GM21529 (cell line): ENCODE measurements at regions not wholly inside any gene's neighbourhood (a gene's known extent, or its start where the extent isn't known, plus 50 kb on each side); places are given as distances from the start of the nearest gene placed in this dataset.
A peak's percentile ranks its signal among the peaks of the same experiment; 100 is the strongest.

ENCODE experiments used
- ATAC-seq: cut with Tn5 transposase; IDR thresholded peaks from one replicate; pipeline ENCODE4 v1.9.1; 2021; ENCODE audit not compliant: unreplicated experiment

GRCh38 chr5:6198531-6198930 is 179.8 kb downstream of the MED10 start:
- no peak for ATAC-seq

- ATAC-seq = no peak
Measured at GRCh38 chr5:6197427-6197826, 180.9 kb downstream of the MED10 start.

- no peak for ATAC-seq
Measured at GRCh38 chr5:6195711-6196358, 182.5 kb downstream of the MED10 start.

- ATAC-seq = peak; percentile 57
Measured at GRCh38 chr5:6194906-6195612, 183.3 kb downstream of the MED10 start.

- no peak for ATAC-seq
Measured at GRCh38 chr5:6194261-6194875, 184.0 kb downstream of the MED10 start.

DNA sequence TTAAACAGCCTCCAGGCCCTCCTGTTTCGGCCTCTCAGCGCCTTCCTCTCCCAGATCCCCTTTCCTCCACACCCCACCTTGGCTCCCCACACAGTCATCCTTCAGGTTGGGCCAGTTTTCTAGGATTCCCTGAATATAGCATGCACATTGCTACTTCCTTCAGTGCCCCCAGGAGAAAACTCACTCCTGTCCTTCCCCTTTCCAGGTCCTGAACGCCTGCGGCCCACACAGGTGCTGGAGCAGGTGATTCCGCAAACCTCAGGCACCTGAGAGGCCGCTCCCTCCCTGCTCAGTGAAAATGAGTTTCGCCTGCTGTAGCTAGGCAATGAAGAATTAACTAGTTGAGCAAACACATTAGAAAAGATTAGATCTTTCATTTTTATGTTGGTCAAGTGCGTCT is 185.0 kb downstream of the MED10 start:
- no peak for ATAC-seq

- no peak for ATAC-seq
Measured at GRCh38 chr5:6190838-6191237, 187.5 kb downstream of the MED10 start.

GRCh38 chr5:6188976-6189375 is 189.4 kb downstream of the MED10 start:
- ATAC-seq = no peak

DNA sequence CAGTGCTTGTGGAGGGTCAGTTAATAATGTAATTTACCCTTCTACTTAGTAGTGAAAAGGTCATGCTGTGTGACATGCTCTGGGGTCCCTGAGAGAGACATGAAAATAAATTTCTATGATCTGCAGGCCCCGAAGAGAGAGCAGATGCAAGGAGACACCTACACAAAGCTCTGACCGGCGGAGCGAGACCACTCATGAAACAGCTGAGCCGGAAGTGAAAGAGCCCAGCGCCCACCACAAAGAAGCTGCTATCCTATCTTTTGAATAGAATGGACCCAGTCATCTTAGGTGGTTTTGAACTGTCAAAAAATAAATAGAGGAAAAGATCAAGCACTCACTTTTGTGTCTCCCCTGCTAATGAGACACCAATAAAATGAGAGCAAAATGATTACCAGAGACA is 190.0 kb downstream of the MED10 start:
- ATAC-seq = peak; percentile 99

DNA sequence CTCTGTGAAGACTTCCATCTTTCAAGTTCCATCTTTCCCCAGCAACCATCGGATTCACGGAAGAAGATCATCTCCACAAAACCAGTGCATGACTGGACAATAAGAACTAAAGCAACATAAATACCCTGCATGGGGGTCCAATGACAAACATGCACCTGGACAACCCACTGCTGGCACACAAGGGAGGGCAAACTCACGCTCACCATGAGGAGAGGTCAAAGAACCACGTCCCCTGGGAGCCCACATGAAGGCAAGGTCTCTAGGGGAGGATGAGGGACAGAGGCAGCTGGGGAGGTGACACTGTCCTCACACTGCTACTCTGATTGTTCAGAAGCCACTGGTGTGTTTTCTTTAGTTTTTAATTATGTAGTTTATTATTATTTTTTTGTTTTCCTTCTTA is 190.8 kb downstream of the MED10 start:
- ATAC-seq = no peak

DNA sequence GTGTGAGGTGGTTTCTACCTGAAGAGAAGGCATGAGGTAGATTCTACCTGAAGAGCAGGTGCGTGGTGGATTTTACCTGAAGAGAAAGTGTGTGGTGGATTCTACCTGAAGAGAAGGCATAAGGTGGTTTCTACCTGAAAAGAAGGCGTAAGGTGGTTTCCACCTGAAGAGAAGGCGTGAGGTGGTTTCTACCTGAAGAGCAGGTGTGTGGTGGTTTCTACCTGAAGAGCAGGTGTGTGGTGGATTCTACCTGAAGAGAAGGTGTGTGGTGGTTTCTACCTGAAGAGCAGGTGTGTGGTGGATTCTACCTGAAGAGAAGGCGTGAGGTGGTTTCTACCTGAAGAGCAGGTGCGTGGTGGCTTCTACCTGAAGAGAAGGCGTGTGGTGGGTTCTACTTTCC is 192.8 kb downstream of the MED10 start:
- no peak for ATAC-seq

GRCh38 chr5:6184481-6184880 is 193.9 kb downstream of the MED10 start:
- ATAC-seq = no peak

DNA sequence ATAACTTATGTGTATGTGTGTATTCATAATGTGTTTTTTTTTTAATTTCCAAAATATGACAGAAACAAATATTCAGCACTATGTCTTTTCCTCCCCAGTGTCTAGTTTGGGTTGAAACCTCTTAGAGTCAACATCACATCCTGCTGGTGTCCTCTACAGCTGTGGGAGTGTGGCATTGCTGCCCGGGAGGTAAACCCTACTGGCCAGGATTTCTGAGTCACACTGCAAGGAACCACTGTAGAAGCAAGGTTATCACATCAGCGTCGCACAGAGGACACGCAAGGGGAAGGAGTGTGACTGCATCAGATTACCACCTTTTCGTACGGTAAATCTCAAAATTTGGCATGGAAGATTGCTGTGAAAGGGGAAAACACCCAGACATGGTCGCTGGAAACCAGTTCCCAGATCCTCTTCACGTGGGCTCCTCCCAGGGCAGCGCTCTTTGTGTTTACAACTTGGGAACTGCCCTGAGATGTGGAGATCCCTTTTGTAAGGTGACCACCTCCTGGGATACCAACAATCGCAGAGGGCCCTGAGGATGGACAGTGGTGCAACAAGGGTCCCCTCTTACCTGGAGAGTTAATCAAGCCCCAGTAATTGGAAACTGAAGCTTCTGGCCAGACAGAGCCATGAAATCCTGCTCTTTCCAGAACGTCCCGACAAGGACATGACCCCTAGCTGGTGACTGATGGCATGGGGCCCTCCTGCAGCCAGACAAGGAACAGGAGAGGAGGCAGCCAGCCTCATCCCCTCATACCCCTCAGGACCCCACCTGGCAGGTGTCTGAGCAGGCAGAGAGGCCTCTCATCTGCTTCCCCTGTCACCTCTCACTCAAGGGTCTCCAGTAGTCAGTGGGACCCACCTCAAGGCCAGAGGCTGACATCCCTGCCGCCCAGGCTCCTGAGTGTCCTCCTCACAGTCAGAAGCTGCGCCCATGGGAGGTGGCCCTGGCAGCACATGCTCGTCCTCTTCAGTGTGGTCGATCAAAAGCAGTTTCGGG is 194.7 kb downstream of the MED10 start:
- ATAC-seq = no peak

DNA sequence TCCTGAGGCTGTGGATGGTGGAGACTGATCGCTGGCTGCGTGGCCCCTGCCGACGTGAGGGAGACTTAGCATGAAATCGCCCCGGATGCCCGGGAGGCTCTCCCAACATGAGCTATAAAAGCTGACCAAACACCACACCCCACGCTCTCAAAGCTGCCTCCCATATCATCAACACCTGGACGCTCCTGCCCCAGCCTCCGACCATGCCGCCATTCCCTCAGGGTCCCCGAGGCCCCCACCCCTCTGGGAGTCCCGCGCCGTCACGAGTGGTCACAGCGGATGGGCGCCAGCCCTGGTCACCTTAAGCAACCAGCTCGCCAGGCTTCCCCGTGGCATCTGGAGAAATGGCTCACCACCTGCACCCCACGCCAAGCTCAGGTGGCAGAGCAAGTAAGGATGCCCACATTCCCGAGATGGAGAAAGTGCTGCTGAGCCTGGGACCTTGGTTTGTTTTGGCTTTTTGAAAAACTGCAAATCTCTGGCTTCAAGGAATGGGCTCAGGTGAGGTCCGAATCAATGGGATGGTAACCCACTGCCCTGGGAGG is 196.0 kb downstream of the MED10 start:
- ATAC-seq = no peak

DNA sequence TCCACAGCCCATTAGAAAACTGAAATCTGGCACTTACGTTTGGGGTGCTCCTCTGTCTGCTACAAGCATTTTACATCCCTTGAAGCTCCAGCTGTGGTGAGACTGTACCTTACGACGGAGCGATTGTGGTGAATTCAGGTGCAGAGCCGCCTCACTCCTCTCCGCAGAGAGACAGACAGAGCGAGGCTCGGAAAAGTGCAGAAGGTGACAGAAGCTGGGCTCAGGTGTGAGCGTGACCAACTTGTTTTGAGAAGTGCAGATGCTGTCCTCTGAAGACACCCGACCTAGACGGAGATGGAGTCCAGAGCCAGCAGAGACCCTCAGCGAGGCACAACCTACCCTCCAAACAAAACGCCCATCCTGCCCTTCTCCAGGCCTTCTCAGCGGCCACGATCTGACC is 196.5 kb downstream of the MED10 start:
- ATAC-seq = no peak

- ATAC-seq = no peak
Measured at GRCh38 chr5:6181147-6181729, 197.1 kb downstream of the MED10 start.

DNA sequence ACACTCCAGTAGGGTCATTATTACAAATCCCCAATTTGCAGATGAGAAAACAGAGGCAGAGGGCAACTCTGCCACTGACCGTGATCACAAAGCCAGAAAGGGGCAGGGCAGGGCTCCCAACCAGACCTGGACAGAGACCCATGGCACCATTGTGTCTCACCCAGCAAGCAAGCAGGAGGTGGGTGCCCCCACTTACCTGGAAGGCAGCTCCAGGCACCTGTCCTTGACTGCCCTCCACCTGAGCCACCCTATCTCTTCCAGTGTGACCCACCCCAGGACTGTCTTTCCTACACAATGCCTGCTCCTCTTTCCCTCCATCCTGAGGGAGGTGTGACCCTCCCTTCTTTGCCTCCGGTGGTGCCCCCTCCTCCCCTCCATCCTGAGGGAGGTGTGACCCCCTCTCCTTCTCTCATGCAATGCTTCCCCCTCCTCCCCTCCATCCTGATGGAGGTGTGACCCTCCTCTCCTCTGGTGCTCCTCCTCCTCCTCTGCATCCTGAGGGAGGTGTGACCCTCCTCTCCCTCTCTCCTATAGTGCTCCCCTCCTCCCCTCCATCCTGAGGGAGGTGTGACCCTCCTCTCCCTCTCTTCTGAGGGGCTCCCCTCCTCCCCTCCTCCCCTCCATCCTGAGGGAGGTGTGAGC is 198.0 kb downstream of the MED10 start:
- no peak for ATAC-seq

DNA sequence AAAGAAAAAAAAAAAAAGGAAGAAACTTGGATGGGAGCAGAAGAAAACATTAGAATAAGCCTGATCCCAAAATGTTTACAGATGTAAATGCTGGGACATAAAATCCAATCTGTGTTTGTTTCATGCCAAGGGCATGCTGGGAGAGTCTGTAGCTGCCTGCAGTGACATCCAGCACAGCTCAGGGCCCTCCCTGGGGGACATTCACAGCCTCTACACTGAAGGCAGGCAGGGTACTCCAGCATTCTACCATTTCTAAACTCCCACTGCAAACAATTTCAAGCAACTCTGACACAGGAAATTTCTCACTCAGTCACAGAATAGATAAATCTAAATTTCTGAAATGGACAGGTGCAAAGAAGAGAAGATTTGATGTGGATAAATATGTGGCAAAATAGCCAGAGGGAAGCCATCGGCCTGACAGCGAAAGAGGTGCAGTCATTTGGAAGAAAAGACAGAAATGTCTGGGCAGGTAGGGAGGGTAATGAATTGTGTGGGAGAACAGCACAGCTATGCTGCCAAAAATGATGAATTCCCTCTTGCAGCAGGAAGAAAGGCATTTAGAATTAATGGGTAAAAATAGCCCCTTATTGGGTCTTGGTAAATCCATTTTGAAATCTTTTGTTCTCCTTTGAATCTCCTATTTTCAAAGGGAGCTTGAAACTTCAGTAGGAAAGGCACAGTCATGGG is 199.4 kb downstream of the MED10 start:
- ATAC-seq = no peak

DNA sequence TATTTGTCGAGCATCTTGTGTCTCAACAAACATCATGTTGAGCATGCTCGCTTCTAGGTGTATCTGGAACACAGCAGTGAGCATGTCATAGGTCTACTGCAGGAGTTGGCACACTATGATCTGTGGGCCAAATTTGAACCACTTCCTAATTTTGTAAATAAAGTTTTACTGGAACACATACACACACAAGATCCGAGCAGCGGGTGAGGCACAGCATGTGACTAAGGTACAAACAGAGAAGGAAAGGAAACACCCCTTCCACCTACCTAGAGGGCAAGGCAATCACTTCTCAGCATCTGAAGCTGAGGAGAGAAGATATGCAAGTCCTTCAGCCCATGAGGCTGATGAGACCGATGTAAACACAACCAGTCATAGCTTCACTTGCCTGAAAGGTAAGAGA is 200.4 kb downstream of the MED10 start:
- no peak for ATAC-seq
